ENCODE measurements at regions not wholly inside any gene's neighbourhood (a gene's known extent, or its start where the extent isn't known, plus 50 kb on each side); places are given as distances from the start of the nearest gene placed in this dataset.

DNA sequence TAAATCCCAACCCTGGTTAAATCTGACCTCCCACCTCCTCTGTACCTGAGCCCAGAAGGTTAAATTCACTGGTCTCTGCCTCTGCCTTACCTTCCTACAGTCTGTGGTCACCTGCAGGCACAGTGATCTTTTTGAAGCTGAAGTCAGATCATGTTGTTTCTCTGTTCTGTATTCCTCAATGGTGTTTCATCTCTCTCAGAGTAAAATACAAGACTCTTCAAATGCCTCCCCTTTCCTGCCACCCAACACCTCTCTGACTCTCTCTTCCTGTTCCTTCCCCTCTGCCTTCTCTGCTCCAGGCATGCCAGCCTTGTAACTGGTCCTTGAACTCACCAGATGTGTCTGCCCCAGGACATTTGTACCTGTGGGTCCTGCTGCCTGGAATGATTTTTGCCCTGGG, 219.3 kb downstream of the UXS1 start:
- TF ChIP-seq EZH2 (IDR thresholded peaks at IDR 0.05; ENCODE audit: low read length): no peak
- TF ChIP-seq CTCF (optimal IDR thresholded peaks at IDR 0.05 in 1 of 3, IDR thresholded peaks at IDR 0.05 in 1 of 3, conservative IDR thresholded peaks at IDR 0.05 in 1 of 3; ENCODE audit: extremely low read depth in 1 of 3, insufficient read depth in 2 of 3, low read length in 3 of 3): no peak
